PC-3 (cell line): ENCODE measurements at regions not wholly inside any gene's neighbourhood (a gene's known extent, or its start where the extent isn't known, plus 50 kb on each side); places are given as distances from the start of the nearest gene placed in this dataset.

ENCODE experiments used
- ATAC-seq: fragments of 200-7000 bp; cut with Tn5 transposase; 2 replicates; pipeline ENCODE4 v1.9.1; 2020; ENCODE audit warnings: mild to moderate bottlenecking, moderate library complexity
- BruUV-seq: library from RNA; stranded (reverse); fragments of 400-500 nt; replicated peaks from 2 replicates; lab custom pipeline; 2021; lab: Mats Ljungman, UMichigan
- CTCF ChIA-PET: fragments of 300-600 bp; sonication (Branson Sonifier 250); formaldehyde crosslinking; loops from one replicate; lab custom pipeline; 2022; ENCODE audit warnings: antibody characterized with exemption; lab: Charles Lee
- POLR2A ChIA-PET: fragments of 300-600 bp; sonication (Branson Sonifier 250); formaldehyde crosslinking; loops from one replicate; lab custom pipeline; 2022; ENCODE audit warnings: antibody characterized with exemption; ENCODE audit not compliant: unreplicated experiment; lab: Charles Lee
- DNase-seq: peaks from one replicate; pipeline ENCODE4 v3.0.0-alpha.2; 2015
- H2AFZ ChIP-seq: fragments of 300-600 bp; sonication (generic); 2 replicates; pipeline ENCODE4 v1.6.0; 2016; ENCODE audit warnings: antibody characterized with exemption, low read length
- H3F3A ChIP-seq: fragments of 300-600 bp; sonication (generic); one replicate; pipeline ENCODE4 v1.6.0; 2017; ENCODE audit warnings: antibody characterized with exemption, low read length, control low read depth, mild to moderate bottlenecking; ENCODE audit not compliant: unreplicated experiment
- H3K27ac ChIP-seq: fragments of 300-600 bp; sonication (generic); 2 replicates; pipeline ENCODE4 v1.5.1; 2016; ENCODE audit warnings: mild to moderate bottlenecking, low read length
- H3K27me3 ChIP-seq: fragments of 300-600 bp; sonication (generic); 2 replicates; pipeline ENCODE4 v1.6.1; 2016; ENCODE audit warnings: low read length, mixed read lengths
- H3K36me3 ChIP-seq: fragments of 300-600 bp; sonication (generic); 2 replicates; pipeline ENCODE4 v1.6.1; 2016; ENCODE audit warnings: low read depth, mixed run types, low read length, mixed read lengths
- H3K4me1 ChIP-seq: fragments of 300-600 bp; sonication (generic); 2 replicates; pipeline ENCODE4 v1.5.1; 2016; ENCODE audit warnings: low read length; ENCODE audit not compliant: insufficient read depth
- H3K4me2 ChIP-seq: fragments of 300-600 bp; sonication (generic); 2 replicates; pipeline ENCODE4 v1.6.0; 2016; ENCODE audit warnings: low read length
- H3K4me3 ChIP-seq: fragments of 300-600 bp; sonication (generic); 2 replicates; pipeline ENCODE4 v1.5.1; 2016; ENCODE audit warnings: mild to moderate bottlenecking, low read length, mixed read lengths
- H3K79me2 ChIP-seq: fragments of 300-600 bp; sonication (generic); 2 replicates; pipeline ENCODE4 v1.6.1; 2017; ENCODE audit warnings: low read length, mixed read lengths
- H3K9ac ChIP-seq: fragments of 300-600 bp; sonication (generic); 2 replicates; pipeline ENCODE4 v1.6.0; 2016; ENCODE audit warnings: mild to moderate bottlenecking, low read length
- H3K9me2 ChIP-seq: fragments of 300-600 bp; sonication (generic); replicated peaks from 2 replicates; pipeline ENCODE4 v1.6.1; 2016; ENCODE audit warnings: mixed run types, low read length, mixed read lengths
- H3K9me3 ChIP-seq: fragments of 300-600 bp; sonication (generic); 2 replicates; pipeline ENCODE4 v1.6.1; 2016; ENCODE audit warnings: low read length, mixed read lengths
- H4K20me1 ChIP-seq: fragments of 300-600 bp; sonication (generic); 2 replicates; pipeline ENCODE4 v1.6.1; 2016; ENCODE audit warnings: low read length, mixed read lengths
- EZH2 ChIP-seq: fragments of 300-600 bp; sonication (generic); IDR thresholded peaks from one replicate; pipeline ENCODE4 v1.6.1; 2017; ENCODE audit warnings: antibody characterized with exemption, mild to moderate bottlenecking, low read length; ENCODE audit not compliant: unreplicated experiment
- EZH2phosphoT487 ChIP-seq: fragments of 300-600 bp; sonication (generic); IDR thresholded peaks from 2 replicates; pipeline ENCODE4 v1.6.1; 2018; ENCODE audit warnings: mild to moderate bottlenecking, antibody characterized with exemption, low read length, borderline replicate concordance
- intact Hi-C: fragments of 100-400 bp; cut with micrococcal nuclease; formaldehyde crosslinking; loops from 2 replicates; pipeline ENCODE4 v1.9.0; 2023
- TF ChIP-seq, protein P1 (sequence below): fragments of 300-600 bp; sonication (generic); conservative IDR thresholded peaks from 2 replicates; pipeline ENCODE4 v1.5.1; 2017; ENCODE audit warnings: antibody characterized with exemption, low read depth, mild to moderate bottlenecking, low read length

DNA sequence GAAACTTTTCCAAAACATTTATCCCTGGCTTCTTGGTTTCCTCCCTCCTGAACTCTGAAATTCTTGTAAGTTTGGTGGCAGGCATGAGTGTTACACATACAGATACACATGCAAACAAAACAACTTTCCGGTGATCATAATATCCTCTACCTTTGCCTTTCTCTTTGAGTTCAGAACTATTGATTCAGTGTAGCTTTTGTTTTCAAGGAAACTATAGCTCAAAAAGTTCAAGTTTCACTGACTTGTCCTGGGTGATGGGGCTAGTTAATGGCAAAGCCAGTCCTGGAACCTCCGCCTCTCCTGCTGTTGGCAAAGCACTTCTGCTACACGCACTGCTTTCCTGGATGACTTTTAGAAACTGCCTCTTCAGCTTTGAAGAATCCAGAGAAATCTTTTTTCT is 177.3 kb upstream of the FAT1 start:
- Histone ChIP-seq H3K27ac (no peak overlapping the region), H4K20me1 (no peaks in the 10 kb centered on the region), H3K4me3 (no peak overlapping the region), H3K4me2 (no peak overlapping the region), H3K79me2 (no peaks in the 10 kb centered on the region), H3F3A (no peaks in the 10 kb centered on the region), H3K27me3 (no peaks in the 10 kb centered on the region), H3K9me2 (no peaks in the 10 kb centered on the region), H3K4me1 (peaks cover 36% of the 10 kb centered on the region), H3K36me3 (no peaks in the 10 kb centered on the region), H2AFZ (no peak overlapping the region), H3K9ac (no peak overlapping the region), H3K9me3 (no peaks in the 10 kb centered on the region)
- CTCF ChIA-PET, result no interaction called here
- TF ChIP-seq EZH2 (no peak), EZH2phosphoT487 (no peak)
- TF ChIP-seq, protein P1, sequence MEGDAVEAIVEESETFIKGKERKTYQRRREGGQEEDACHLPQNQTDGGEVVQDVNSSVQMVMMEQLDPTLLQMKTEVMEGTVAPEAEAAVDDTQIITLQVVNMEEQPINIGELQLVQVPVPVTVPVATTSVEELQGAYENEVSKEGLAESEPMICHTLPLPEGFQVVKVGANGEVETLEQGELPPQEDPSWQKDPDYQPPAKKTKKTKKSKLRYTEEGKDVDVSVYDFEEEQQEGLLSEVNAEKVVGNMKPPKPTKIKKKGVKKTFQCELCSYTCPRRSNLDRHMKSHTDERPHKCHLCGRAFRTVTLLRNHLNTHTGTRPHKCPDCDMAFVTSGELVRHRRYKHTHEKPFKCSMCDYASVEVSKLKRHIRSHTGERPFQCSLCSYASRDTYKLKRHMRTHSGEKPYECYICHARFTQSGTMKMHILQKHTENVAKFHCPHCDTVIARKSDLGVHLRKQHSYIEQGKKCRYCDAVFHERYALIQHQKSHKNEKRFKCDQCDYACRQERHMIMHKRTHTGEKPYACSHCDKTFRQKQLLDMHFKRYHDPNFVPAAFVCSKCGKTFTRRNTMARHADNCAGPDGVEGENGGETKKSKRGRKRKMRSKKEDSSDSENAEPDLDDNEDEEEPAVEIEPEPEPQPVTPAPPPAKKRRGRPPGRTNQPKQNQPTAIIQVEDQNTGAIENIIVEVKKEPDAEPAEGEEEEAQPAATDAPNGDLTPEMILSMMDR, result no peak
- no peak for DNase-seq
- no peak for ATAC-seq
- intact Hi-C loops, result no loop called here
- no TSS peak for BruUV-seq
- POLR2A ChIA-PET, result no interaction called here

DNA sequence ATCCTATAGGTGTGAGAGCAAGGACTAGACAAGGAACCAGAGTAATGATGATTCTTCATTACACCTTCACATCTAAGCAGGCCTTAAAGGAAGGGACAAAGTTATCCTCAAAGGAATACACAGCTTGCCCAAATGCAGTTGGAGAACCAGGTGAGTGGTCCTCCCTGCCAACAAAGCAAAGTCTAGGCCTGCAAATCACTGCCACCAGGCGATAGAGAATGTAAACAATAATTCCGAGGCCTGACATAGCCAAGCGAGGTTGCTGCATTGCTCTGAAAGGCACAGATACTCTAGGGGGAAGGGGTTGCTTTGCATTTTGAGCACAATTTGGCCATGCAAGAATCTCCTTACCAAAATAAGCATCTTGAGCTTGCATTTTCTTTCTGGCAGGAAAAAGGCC is 178.2 kb upstream of the FAT1 start:
- no peak for TF ChIP-seq EZH2
- TF ChIP-seq, protein P1, result no peak
- no peak for TF ChIP-seq EZH2phosphoT487
- H3F3A ChIP-seq, result no peaks in the 10 kb centered on the region
- H3K27me3 ChIP-seq, result no peaks in the 10 kb centered on the region
- CTCF ChIA-PET, result no interaction called here
- H4K20me1 ChIP-seq, result no peaks in the 10 kb centered on the region
- no peaks in the 10 kb centered on the region for H3K79me2 ChIP-seq
- no peak overlapping the region for H3K9ac ChIP-seq
- no peak for ATAC-seq
- no peaks in the 10 kb centered on the region for H3K36me3 ChIP-seq
- no peak overlapping the region for H3K4me3 ChIP-seq
- no peak overlapping the region for H2AFZ ChIP-seq
- intact Hi-C loops, result loop anchor here (2.0 kb wide), 1 partner anchor 173 kb away; no protein-coding TSS in a partner anchor
- H3K9me2 ChIP-seq, result no peaks in the 10 kb centered on the region
- DNase-seq, result no peak
- no TSS peak for BruUV-seq
- POLR2A ChIA-PET, result no interaction called here
- 0 out of 2 replicates have a peak overlapping the region, but pooled peaks have one; percentile 43 for H3K4me2 ChIP-seq
- H3K4me1 ChIP-seq, result peaks cover 36% of the 10 kb centered on the region
- H3K27ac ChIP-seq, result no peak overlapping the region
- H3K9me3 ChIP-seq, result no peaks in the 10 kb centered on the region

DNA sequence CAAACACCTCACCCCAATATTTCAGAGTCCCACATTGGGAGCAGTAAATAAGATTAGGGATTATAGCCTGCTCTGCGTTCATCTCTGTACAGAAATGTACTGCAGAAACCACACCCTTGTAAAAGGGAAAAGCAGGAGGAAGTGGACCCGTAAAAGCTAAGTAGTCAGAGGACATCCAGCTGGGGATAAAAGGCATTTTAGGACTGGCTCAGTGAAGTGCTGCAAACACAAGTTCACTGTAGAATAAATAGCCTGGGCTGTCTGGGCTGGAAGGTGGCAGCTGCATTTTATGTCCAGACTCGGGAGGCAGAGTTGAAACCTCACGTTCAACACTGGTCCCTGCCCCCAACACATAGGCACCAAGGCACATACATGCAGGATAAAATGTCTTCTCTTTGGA is 178.7 kb upstream of the FAT1 start:
- H3K4me2 ChIP-seq, result peak overlapping the region; percentile 43; the same call in 1 of the 2 replicates

More for the DNA sequence above, 178.7 kb upstream of the FAT1 start:
- Histone ChIP-seq H3K9me2 (no peaks in the 10 kb centered on the region), H3K36me3 (no peaks in the 10 kb centered on the region), H3F3A (no peaks in the 10 kb centered on the region), H2AFZ (peak overlapping the region; percentile 43; the same call in 1 of the 2 replicates), H3K4me1 (peaks cover 36% of the 10 kb centered on the region), H3K4me3 (no peak overlapping the region), H3K9ac (no peak overlapping the region), H3K79me2 (no peaks in the 10 kb centered on the region), H3K27me3 (no peaks in the 10 kb centered on the region), H4K20me1 (no peaks in the 10 kb centered on the region), H3K27ac (no peak overlapping the region), H3K9me3 (no peaks in the 10 kb centered on the region)
- ChIA-PET CTCF (no interaction called here), POLR2A (no interaction called here)
- intact Hi-C loops, result loop anchor here (2.0 kb wide), 1 partner anchor 174 kb away; no protein-coding TSS in a partner anchor
- BruUV-seq, result no TSS peak
- TF ChIP-seq, protein P1, result no peak
- TF ChIP-seq EZH2 (no peak), EZH2phosphoT487 (no peak)
- DNase-seq, result peak; percentile 18
- ATAC-seq, result peak; percentile 79
